Stimulated activated CD4-positive, alpha-beta T cell treated with anti-CD3 and anti-CD28 coated beads, Interleukin-15, amount 100 ng/mL, for 48 hours (primary cell): ENCODE measurements at regions not wholly inside any gene's neighbourhood (a gene's known extent, or its start where the extent isn't known, plus 50 kb on each side); places are given as distances from the start of the nearest gene placed in this dataset.
"Not testable (repeated sequence)": the region's sequence is repeated elsewhere in the genome, so short reads cannot be mapped to it uniquely, and the experiment has no call there.

Source experiments
- DNase-seq, 2 donors: peaks; one replicate each; pipeline ENCODE4 v3.0.0-alpha.2; 2020; ENCODE audit warnings: low read depth in 2 of 2

GRCh38 chr5:104909803-104910202 is 1347.2 kb upstream of the NUDT12 start:
- DNase-seq: no peak

- DNase-seq: no peak
Observed at GRCh38 chr5:104904561-104904960, 1342.0 kb upstream of the NUDT12 start.

- DNase-seq: no peak
Observed at GRCh38 chr5:104903941-104904340, 1341.4 kb upstream of the NUDT12 start.

GRCh38 chr5:104891596-104891995 is 1329.0 kb upstream of the NUDT12 start:
- no peak for DNase-seq

- DNase-seq: no peak
Observed at GRCh38 chr5:104890767-104891166, 1328.2 kb upstream of the NUDT12 start.

GRCh38 chr5:104859437-104859836 is 1296.8 kb upstream of the NUDT12 start:
- no peak for DNase-seq

- DNase-seq: not testable (repeated sequence)
Observed at GRCh38 chr5:104852099-104852498, 1289.5 kb upstream of the NUDT12 start.

- DNase-seq: no peak
Observed at GRCh38 chr5:104845541-104845940, 1283.0 kb upstream of the NUDT12 start.

GRCh38 chr5:104843822-104844221 is 1281.2 kb upstream of the NUDT12 start:
- no peak for DNase-seq

GRCh38 chr5:104840284-104840683 is 1277.7 kb upstream of the NUDT12 start:
- DNase-seq: no peak

GRCh38 chr5:104831515-104831914 is 1268.9 kb upstream of the NUDT12 start:
- not testable (repeated sequence) for DNase-seq

GRCh38 chr5:104821606-104822005 is 1259.0 kb upstream of the NUDT12 start:
- DNase-seq: no peak

GRCh38 chr5:104817127-104817526 is 1254.5 kb upstream of the NUDT12 start:
- DNase-seq: no peak

- DNase-seq: no peak
Observed at GRCh38 chr5:104815212-104815611, 1252.6 kb upstream of the NUDT12 start.

- no peak for DNase-seq
Observed at GRCh38 chr5:104800440-104801048, 1238.0 kb upstream of the NUDT12 start.

- DNase-seq: no peak
Observed at GRCh38 chr5:104793755-104794080, 1231.1 kb upstream of the NUDT12 start.

- DNase-seq: no peak
Observed at GRCh38 chr5:104793031-104793754, 1230.6 kb upstream of the NUDT12 start.

GRCh38 chr5:104789366-104789765 is 1226.8 kb upstream of the NUDT12 start:
- no peak for DNase-seq

GRCh38 chr5:104785097-104785496 is 1222.5 kb upstream of the NUDT12 start:
- DNase-seq: no peak

GRCh38 chr5:104774372-104774771 is 1211.8 kb upstream of the NUDT12 start:
- DNase-seq: no peak

- no peak for DNase-seq
Observed at GRCh38 chr5:104764197-104764596, 1201.6 kb upstream of the NUDT12 start.

- DNase-seq: no peak
Observed at GRCh38 chr5:104763216-104763615, 1200.6 kb upstream of the NUDT12 start.

- no peak for DNase-seq
Observed at GRCh38 chr5:104757915-104758314, 1195.3 kb upstream of the NUDT12 start.

GRCh38 chr5:104755806-104756205 is 1193.2 kb upstream of the NUDT12 start:
- no peak for DNase-seq
